Transverse colon (tissue), 4 donors: ENCODE measurements at regions not wholly inside any gene's neighbourhood (a gene's known extent, or its start where the extent isn't known, plus 50 kb on each side); places are given as distances from the start of the nearest gene placed in this dataset.

ENCODE experiments used
- DNase-seq: peaks from one replicate; pipeline ENCODE4 v3.0.0-alpha.2; 2019
- H3K27ac ChIP-seq, 4 donors: fragments of 200-600 bp; sonication (generic); 2 replicates each; pipeline ENCODE4 v1.5.1; 2016 to 2018; ENCODE audit warnings: inconsistent platforms in 4 of 4
- H3K27me3 ChIP-seq: fragments of 200-600 bp; sonication (generic); 2 replicates; pipeline ENCODE4 v1.5.1; 2017; ENCODE audit warnings: inconsistent platforms
- H3K36me3 ChIP-seq, 4 donors: fragments of 200-600 bp; sonication (generic); 2 replicates each; pipeline ENCODE4 v1.5.1; 2017 to 2019; ENCODE audit warnings: inconsistent platforms in 4 of 4
- H3K4me1 ChIP-seq, 4 donors: fragments of 200-600 bp; sonication (generic); 2 replicates each; pipeline ENCODE4 v1.5.1; 2017 to 2020; ENCODE audit warnings: inconsistent platforms in 4 of 4
- H3K4me3 ChIP-seq, 4 donors: fragments of 200-600 bp; sonication (generic); 1 replicate in 1 of 4; 2 replicates in 3 of 4; pipeline versions ENCODE4 v1.5.1 to v1.6.1; 2017 to 2019; ENCODE audit warnings: inconsistent platforms in 4 of 4
- H3K9me3 ChIP-seq, 2 donors: fragments of 200-600 bp; sonication (generic); 2 replicates each; pipeline ENCODE4 v1.5.1; 2017 to 2019; ENCODE audit warnings: inconsistent platforms in 2 of 2
- EP300 ChIP-seq: sonication (generic); formaldehyde crosslinking; IDR thresholded peaks from one replicate; pipeline ENCODE4 v1.6.1; 2017; ENCODE audit warnings: antibody characterized with exemption, low read depth
- POLR2A ChIP-seq: fragments of 450-650 bp; IDR thresholded peaks from one replicate; pipeline ENCODE4 v1.6.1; 2016; ENCODE audit warnings: antibody characterized with exemption, mild to moderate bottlenecking, moderate library complexity
- POLR2AphosphoS5 ChIP-seq, 3 donors: sonication (generic); formaldehyde crosslinking; IDR thresholded peaks; one replicate each; pipeline ENCODE4 v1.6.1; 2016; ENCODE audit warnings: antibody characterized with exemption in 3 of 3
- WGBS, 2 donors: methylation state at CpG; one replicate each; pipeline ENCODE4 v1.1.5; 2018; ENCODE audit warnings: low coverage in 1 of 2; 5-methylcytosine and 5-hydroxymethylcytosine counted together
- in situ Hi-C, 4 donors: fragments of 200-750 bp; cut with MboI; loops; one replicate each; pipeline versions ENCODE4 v1.15.0 to v1.15.1; 2017; ENCODE audit warnings: low sequenced_read_pairs in 3 of 4, low pct_ligation_motif_present in 1 of 4, low pct_unique_long_range_greater_than_20kb in 1 of 4
- intact Hi-C: fragments of 100-400 bp; cut with DNase I; formaldehyde crosslinking; loops from one replicate; pipeline ENCODE4 v1.15.1; 2023; ENCODE audit warnings: low total_unique reads
- TF ChIP-seq, protein P1 (sequence below), 5 experiments: fragments of 200-600 bp in 3 of 5; fragments of 450-650 bp in 2 of 5; sonication (generic) in 3 of 5; IDR thresholded peaks; 1 replicate in 2 of 5; 2 replicates in 3 of 5; pipeline ENCODE4 v1.5.1; 2016 to 2017; ENCODE audit warnings: antibody characterized with exemption in 5 of 5, inconsistent platforms in 3 of 5, mild to moderate bottlenecking in 2 of 5, moderate library complexity in 1 of 5

DNA sequence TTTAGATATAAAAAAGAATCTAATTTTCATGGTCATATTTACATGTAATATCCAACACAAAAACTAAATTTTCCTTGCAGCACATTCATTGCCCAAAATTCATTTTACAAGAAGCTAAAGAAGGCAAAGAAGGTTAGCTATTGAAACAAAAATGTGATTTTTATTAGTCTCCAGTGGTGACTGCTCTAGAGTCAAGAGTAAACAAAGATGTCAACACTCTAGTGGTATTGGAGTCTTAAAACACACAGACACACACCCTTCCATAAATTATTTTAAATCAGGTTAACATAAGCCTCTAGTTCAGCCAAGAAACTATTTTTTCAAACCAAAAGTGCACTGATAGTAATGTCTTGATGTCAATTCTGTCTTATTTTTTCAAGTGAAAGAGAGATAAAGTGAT lies 329.2 kb downstream of the ZNF608 start:
- Histone ChIP-seq H3K36me3 (no peaks in the 10 kb centered on the region), H3K27ac (no peak overlapping the region), H3K4me3 (no peak overlapping the region), H3K4me1 (no peaks in the 10 kb centered on the region), H3K27me3 (no peaks in the 10 kb centered on the region), H3K9me3 (no peaks in the 10 kb centered on the region)
- in situ Hi-C loops (no loop called here), intact Hi-C loops (no loop called here)
- TF ChIP-seq EP300 (no peak), POLR2AphosphoS5 (IDR thresholded peaks at IDR 0.05) (no peak), POLR2A (no peak)
- TF ChIP-seq, protein P1, sequence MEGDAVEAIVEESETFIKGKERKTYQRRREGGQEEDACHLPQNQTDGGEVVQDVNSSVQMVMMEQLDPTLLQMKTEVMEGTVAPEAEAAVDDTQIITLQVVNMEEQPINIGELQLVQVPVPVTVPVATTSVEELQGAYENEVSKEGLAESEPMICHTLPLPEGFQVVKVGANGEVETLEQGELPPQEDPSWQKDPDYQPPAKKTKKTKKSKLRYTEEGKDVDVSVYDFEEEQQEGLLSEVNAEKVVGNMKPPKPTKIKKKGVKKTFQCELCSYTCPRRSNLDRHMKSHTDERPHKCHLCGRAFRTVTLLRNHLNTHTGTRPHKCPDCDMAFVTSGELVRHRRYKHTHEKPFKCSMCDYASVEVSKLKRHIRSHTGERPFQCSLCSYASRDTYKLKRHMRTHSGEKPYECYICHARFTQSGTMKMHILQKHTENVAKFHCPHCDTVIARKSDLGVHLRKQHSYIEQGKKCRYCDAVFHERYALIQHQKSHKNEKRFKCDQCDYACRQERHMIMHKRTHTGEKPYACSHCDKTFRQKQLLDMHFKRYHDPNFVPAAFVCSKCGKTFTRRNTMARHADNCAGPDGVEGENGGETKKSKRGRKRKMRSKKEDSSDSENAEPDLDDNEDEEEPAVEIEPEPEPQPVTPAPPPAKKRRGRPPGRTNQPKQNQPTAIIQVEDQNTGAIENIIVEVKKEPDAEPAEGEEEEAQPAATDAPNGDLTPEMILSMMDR (IDR thresholded peaks at IDR 0.05) = no peak
- DNase-seq = no peak

DNA sequence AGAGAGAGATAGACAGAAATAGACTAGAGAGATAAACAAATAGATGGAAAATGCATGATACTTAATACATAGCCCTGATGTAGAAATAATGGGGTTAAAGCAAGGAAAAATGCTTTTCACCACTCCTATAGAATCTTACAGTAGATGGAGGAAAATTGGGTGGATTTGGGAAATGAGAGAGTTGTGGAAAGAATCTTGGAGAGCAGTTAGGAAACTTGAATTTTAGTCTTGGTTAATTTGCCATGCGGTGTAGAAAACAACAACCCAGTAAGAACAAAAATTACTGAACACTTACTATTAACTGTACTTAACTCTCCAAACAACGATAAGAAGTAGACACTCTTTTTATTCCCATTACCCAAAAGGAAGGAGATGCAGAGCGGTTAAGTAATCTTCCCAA lies 329.8 kb downstream of the ZNF608 start:
- Histone ChIP-seq H3K4me3 (no peak overlapping the region), H3K36me3 (no peaks in the 10 kb centered on the region), H3K27ac (no peak overlapping the region), H3K4me1 (no peaks in the 10 kb centered on the region), H3K9me3 (no peaks in the 10 kb centered on the region), H3K27me3 (no peaks in the 10 kb centered on the region)
- DNase-seq = no peak
- intact Hi-C loops (no loop called here), in situ Hi-C loops (no loop called here)
- TF ChIP-seq EP300 = no peak
- no peak for TF ChIP-seq POLR2A
- TF ChIP-seq, protein P1 (IDR thresholded peaks at IDR 0.05) = no peak
- no peak for TF ChIP-seq POLR2AphosphoS5 (IDR thresholded peaks at IDR 0.05)
- 95 to 100% methylated on average over 3 of the region's 3 CpGs for WGBS, 2 donors

DNA sequence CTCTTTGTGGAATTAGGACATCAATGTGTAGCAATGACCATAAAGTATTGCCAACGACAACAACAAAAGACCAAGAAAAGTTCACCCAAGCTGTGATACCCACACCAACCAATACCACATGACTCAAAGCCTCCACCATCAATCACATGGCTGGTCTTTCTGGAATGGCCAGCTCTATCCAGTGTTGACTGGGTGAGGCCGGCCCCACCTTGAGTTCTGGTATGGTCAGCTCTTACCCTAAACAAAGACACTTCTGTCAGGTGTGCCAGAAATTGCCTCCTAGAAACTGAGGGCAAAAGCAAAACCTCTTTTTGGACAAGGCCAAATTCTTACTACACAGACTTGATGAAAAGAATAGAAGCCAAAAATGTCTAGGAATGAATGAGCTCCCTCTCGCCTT lies 331.5 kb downstream of the ZNF608 start:
- no peaks in the 10 kb centered on the region for H3K36me3 ChIP-seq
- H3K27ac ChIP-seq = no peak overlapping the region
- no peaks in the 10 kb centered on the region for H3K27me3 ChIP-seq
- intact Hi-C loops (no loop called here), in situ Hi-C loops (no loop called here)
- H3K9me3 ChIP-seq = no peaks in the 10 kb centered on the region
- H3K4me1 ChIP-seq = no peaks in the 10 kb centered on the region
- no peak for DNase-seq
- no peak for TF ChIP-seq POLR2A
- no peak for TF ChIP-seq EP300
- TF ChIP-seq POLR2AphosphoS5 (IDR thresholded peaks at IDR 0.05) = no peak
- TF ChIP-seq, protein P1 (IDR thresholded peaks at IDR 0.05) = no peak
- H3K4me3 ChIP-seq = no peak overlapping the region
- WGBS, 2 donors = 88 to 100% methylated on average over 1 to 3 of the region's 3 CpGs

DNA sequence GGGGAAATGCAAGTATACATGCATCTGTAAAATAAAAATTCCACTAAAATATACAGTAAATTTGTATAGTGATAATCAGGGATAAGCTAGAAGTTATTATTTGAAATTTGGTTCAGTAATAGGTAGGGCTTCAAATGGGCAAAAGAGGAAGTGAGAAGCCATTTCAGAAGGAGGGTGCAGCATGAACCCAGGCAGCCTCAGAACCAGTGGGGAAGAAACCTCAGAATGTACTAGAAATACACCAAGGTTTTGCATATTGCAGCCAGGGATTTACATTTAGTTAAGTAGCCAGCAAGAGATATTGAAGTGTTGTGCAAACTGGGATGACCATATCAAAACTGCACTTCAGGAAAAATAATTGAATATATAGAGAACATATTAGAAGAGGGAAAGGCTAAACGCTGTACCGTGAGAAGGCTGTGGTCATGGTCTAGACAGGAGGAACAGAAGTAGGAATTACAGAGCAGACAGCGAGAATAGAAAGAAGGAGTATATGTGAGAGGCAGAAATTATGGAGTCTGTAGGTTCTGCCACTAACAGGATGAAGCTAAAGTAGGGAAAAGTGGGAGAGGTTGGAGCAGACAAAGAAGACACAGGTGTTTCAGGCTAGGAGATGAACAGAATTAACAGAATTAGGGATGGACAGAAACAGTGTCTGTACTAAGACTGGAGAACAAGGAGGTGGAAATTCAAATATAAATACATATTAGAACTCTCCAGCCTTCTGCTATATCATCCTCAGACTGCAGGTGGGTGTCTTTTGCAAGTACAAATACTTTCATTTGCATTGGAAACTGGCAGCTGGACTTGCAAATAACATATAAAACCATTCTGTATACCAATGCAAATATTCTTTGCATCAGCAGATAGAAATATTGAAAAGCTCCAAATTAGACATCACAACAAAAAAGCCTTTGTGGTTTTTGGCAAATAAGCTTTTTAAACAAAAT lies 335.6 kb downstream of the ZNF608 start:
- H3K9me3 ChIP-seq = no peaks in the 10 kb centered on the region
- H3K27ac ChIP-seq = no peak overlapping the region
- H3K27me3 ChIP-seq = no peaks in the 10 kb centered on the region
- in situ Hi-C loops = no loop called here
- intact Hi-C loops = no loop called here
- DNase-seq = no peak
- H3K4me1 ChIP-seq = no peaks in the 10 kb centered on the region
- TF ChIP-seq EP300 = no peak
- TF ChIP-seq POLR2A = no peak
- TF ChIP-seq, protein P1 (IDR thresholded peaks at IDR 0.05) = no peak
- TF ChIP-seq POLR2AphosphoS5 (IDR thresholded peaks at IDR 0.05) = no peak
- H3K36me3 ChIP-seq = no peaks in the 10 kb centered on the region
- WGBS, 2 donors = 69 to 80% methylated on average over 3 of the region's 3 CpGs
- H3K4me3 ChIP-seq = no peak overlapping the region
